Left ventricle myocardium inferior (tissue), 1 donor: ENCODE measurements at regions not wholly inside any gene's neighbourhood (a gene's known extent, or its start where the extent isn't known, plus 50 kb on each side); places are given as distances from the start of the nearest gene placed in this dataset.

Experiments
- DNase-seq: peaks from one replicate; pipeline ENCODE4 v3.0.0-alpha.2; 2020
- H3K27ac ChIP-seq: fragments of 200-600 bp; replicated peaks from 2 replicates; pipeline ENCODE4 v1.8.0; 2021
- H3K27me3 ChIP-seq: fragments of 200-600 bp; 2 replicates; pipeline ENCODE4 v1.8.0; 2021; ENCODE audit warnings: low read depth
- H3K36me3 ChIP-seq: fragments of 200-600 bp; 2 replicates; pipeline ENCODE4 v1.8.0; 2021
- H3K4me1 ChIP-seq: fragments of 200-600 bp; 2 replicates; pipeline ENCODE4 v1.8.0; 2021
- H3K4me3 ChIP-seq: fragments of 200-600 bp; 2 replicates; pipeline ENCODE4 v1.8.0; 2021; ENCODE audit warnings: mild to moderate bottlenecking, moderate library complexity
- H3K9me3 ChIP-seq: fragments of 200-600 bp; replicated peaks from 2 replicates; pipeline ENCODE4 v1.8.0; 2021
- CTCF ChIP-seq: fragments of 200-600 bp; IDR thresholded peaks from 2 replicates; pipeline ENCODE4 v1.8.0; 2021; ENCODE audit warnings: antibody characterized with exemption, mild to moderate bottlenecking, borderline replicate concordance
- intact Hi-C: fragments of 100-400 bp; cut with micrococcal nuclease; formaldehyde crosslinking; loops from one replicate; pipeline ENCODE4 v1.11.0; 2022
- donor health status: DM: no; HTN: yes; CAD: no; lungs with severe emphysema.

- peaks cover 2% of the 10 kb centered on the region for H3K9me3 ChIP-seq
- H3K27ac ChIP-seq, result peak overlapping the region; percentile 1
- DNase-seq, result no peak
- no peak for TF ChIP-seq CTCF
- no peaks in the 10 kb centered on the region for H3K36me3 ChIP-seq
- H3K4me3 ChIP-seq, result no peak overlapping the region
- intact Hi-C loops, result no loop called here
- H3K4me1 ChIP-seq, result no peaks in the 10 kb centered on the region
- no peaks in the 10 kb centered on the region for H3K27me3 ChIP-seq
Observed at GRCh38 chr4:26003056-26003455, 89.0 kb downstream of the SMIM20 start.

GRCh38 chr4:26004290-26004689, 90.3 kb downstream of the SMIM20 start:
- H3K4me1 ChIP-seq, result no peaks in the 10 kb centered on the region
- intact Hi-C loops, result no loop called here
- DNase-seq, result no peak
- H3K27ac ChIP-seq, result no peak overlapping the region
- H3K27me3 ChIP-seq, result no peaks in the 10 kb centered on the region
- H3K4me3 ChIP-seq, result no peak overlapping the region
- H3K9me3 ChIP-seq, result peaks cover 14% of the 10 kb centered on the region
- H3K36me3 ChIP-seq, result no peaks in the 10 kb centered on the region
- TF ChIP-seq CTCF, result no peak

DNA sequence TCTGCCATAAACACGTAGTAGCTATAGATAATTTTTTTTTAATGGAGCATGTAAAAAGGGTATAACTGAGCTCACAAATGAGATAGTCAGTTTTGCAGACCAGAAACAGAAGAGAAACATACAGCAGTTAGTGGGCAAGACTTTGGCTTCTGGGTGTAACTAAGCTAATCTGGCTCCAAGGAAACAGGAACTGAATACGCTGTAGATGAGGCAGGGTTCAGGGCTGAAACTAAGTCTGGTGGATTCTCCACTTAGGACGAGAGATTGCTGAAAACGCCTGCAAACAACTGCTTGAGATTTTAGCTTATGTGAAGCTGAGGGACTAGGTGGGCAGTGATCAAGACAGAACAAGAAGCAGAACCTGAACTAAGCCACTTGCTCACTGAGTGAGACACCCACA, 91.7 kb downstream of the SMIM20 start:
- intact Hi-C loops, result no loop called here
- Histone ChIP-seq H3K9me3 (peaks cover 25% of the 10 kb centered on the region), H3K27ac (no peak overlapping the region), H3K4me1 (no peaks in the 10 kb centered on the region), H3K36me3 (no peaks in the 10 kb centered on the region), H3K4me3 (no peak overlapping the region), H3K27me3 (no peaks in the 10 kb centered on the region)
- no peak for DNase-seq
- TF ChIP-seq CTCF, result no peak

DNA sequence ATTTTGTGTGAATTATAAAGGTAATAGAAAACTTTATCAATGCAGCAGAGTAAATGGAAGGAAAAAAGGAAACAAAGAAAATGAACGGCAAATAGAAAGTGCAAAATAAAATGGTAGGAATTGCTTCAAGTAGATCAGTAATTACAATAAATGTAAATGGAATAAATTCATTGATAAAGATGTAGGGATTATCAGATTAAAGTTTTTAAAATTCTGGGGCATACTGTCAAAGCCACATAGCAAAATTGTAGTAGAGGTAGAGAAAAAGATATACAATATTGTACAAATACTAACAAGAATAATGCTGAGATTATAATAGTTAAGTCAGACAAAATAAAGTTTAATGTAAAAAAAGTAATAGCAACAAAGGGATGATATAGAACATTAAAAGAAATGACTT, 94.7 kb downstream of the SMIM20 start:
- Histone ChIP-seq H3K36me3 (no peaks in the 10 kb centered on the region), H3K4me3 (no peak overlapping the region), H3K9me3 (peaks cover 25% of the 10 kb centered on the region), H3K27me3 (no peaks in the 10 kb centered on the region), H3K4me1 (peaks cover 1% of the 10 kb centered on the region), H3K27ac (no peak overlapping the region)
- no peak for DNase-seq
- intact Hi-C loops, result no loop called here
- TF ChIP-seq CTCF, result no peak

DNA sequence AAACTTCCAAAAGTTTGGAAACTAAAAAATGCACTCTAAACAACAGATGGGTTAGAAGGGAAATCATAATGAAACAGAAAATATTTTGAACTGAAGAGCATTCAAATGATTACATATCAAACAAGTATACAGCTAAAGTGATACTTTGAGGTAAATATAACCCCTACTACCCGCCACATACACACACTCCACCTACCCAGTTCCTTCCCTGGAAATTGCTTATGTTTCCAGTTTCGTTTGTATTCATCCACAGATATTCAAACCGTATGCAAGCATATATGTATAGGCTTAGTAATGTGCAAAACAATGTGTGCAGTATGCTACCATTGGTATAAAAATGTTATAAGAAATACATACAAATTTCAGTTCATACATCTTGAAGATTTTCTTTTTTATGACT, 95.5 kb downstream of the SMIM20 start:
- intact Hi-C loops, result no loop called here
- Histone ChIP-seq H3K36me3 (no peaks in the 10 kb centered on the region), H3K4me1 (peaks cover 9% of the 10 kb centered on the region), H3K27me3 (no peaks in the 10 kb centered on the region), H3K9me3 (peaks cover 25% of the 10 kb centered on the region), H3K27ac (no peak overlapping the region), H3K4me3 (no peak overlapping the region)
- no peak for DNase-seq
- TF ChIP-seq CTCF, result no peak

DNA sequence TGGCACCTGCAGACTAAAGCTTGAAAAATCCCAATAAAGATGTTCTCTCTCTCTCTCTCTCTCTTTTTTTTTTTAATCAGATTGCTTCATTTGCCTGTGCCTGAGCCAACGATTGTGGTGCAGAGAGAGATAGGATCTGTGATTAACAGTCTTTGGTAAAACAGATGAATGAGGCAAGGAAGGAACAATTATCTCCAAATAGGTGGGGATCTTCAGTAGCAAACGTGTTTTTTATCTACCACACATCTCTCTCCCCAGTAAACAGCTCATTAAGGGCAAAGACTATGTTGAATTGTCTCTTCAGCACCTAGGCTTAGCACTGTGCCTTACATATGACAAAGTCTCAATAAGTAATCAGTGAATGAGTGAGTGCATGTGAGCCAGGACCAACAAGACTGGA, 96.3 kb downstream of the SMIM20 start:
- Histone ChIP-seq H3K9me3 (peaks cover 25% of the 10 kb centered on the region), H3K27ac (no peak overlapping the region), H3K27me3 (no peaks in the 10 kb centered on the region), H3K4me3 (no peak overlapping the region), H3K36me3 (no peaks in the 10 kb centered on the region), H3K4me1 (peaks cover 17% of the 10 kb centered on the region)
- intact Hi-C loops, result no loop called here
- no peak for DNase-seq
- no peak for TF ChIP-seq CTCF
